ENCODE measurements at regions not wholly inside any gene's neighbourhood (a gene's known extent, or its start where the extent isn't known, plus 50 kb on each side); places are given as distances from the start of the nearest gene placed in this dataset.

GRCh38 chr2:21299411-21299810 lies 175.6 kb downstream of the TDRD15 start (continued):
- TF ChIP-seq ZBTB10 (tag by site-specific recombination; IDR thresholded peaks at IDR 0.05), result no peak
- no peak for TF ChIP-seq ZNF175 (tag by site-specific recombination; IDR thresholded peaks at IDR 0.05)
- TF ChIP-seq PRDM6 (tag by site-specific recombination; IDR thresholded peaks at IDR 0.05), result no peak

GRCh38 chr2:21301871-21302455 lies 178.2 kb downstream of the TDRD15 start:
- Histone ChIP-seq H3K4me1 (ENCODE audit: control insufficient read depth, insufficient read depth, low read length) (no peaks in the 10 kb centered on the region), H3K36me3 (ENCODE audit: control insufficient read depth in 2 of 2, insufficient read depth in 1 of 2, low read length in 2 of 2) (no peaks in the 10 kb centered on the region), H3K4me3 (ENCODE audit: low read depth, low read length) (no peak overlapping the region), H3K27ac (ENCODE audit: extremely low read depth, low read depth, low read length) (no peak overlapping the region), H3K9me3 (ENCODE audit: control insufficient read depth, insufficient read depth, low read depth, low read length) (no peaks in the 10 kb centered on the region)
- ChIA-PET CTCF (interaction anchor here (1.2 kb wide), 1 partner anchor 17 kb away, joined by 3 read pairs; no protein-coding TSS in a partner anchor), POLR2A (no interaction called here)
- no peak for TF ChIP-seq REPIN1 (tag by site-specific recombination; IDR thresholded peaks at IDR 0.05; ENCODE audit: low read depth)
- TF ChIP-seq YY1 (tag by site-specific recombination; IDR thresholded peaks at IDR 0.05), result no peak
- no peak for TF ChIP-seq ZNF571 (tag by site-specific recombination; IDR thresholded peaks at IDR 0.05)
- no peak for TF ChIP-seq ZNF664 (tag by site-specific recombination; IDR thresholded peaks at IDR 0.05)
- TF ChIP-seq ZNF292 (tag by site-specific recombination; IDR thresholded peaks at IDR 0.05; ENCODE audit: borderline replicate concordance, low read depth), result no peak
- TF ChIP-seq SCRT2 (tag by site-specific recombination; IDR thresholded peaks at IDR 0.05), result no peak
- no peak for TF ChIP-seq ZBTB6 (tag by site-specific recombination; IDR thresholded peaks at IDR 0.05)
- TF ChIP-seq ZNF416 (tag by site-specific recombination; IDR thresholded peaks at IDR 0.05), result no peak

GRCh38 chr2:21303876-21304275 lies 180.1 kb downstream of the TDRD15 start:
- Histone ChIP-seq H3K9me3 (ENCODE audit: control insufficient read depth, insufficient read depth, low read depth, low read length) (no peaks in the 10 kb centered on the region), H3K4me3 (ENCODE audit: low read depth, low read length) (no peak overlapping the region), H3K36me3 (ENCODE audit: control insufficient read depth in 2 of 2, insufficient read depth in 1 of 2, low read length in 2 of 2) (no peaks in the 10 kb centered on the region), H3K4me1 (ENCODE audit: control insufficient read depth, insufficient read depth, low read length) (no peaks in the 10 kb centered on the region), H3K27ac (ENCODE audit: extremely low read depth, low read depth, low read length) (no peak overlapping the region)
- POLR2A ChIA-PET, result no interaction called here
- CTCF ChIA-PET, result interaction anchor here (1.3 kb wide), 1 partner anchor 15 kb away, joined by 3 read pairs; no protein-coding TSS in a partner anchor
- TF ChIP-seq ZFP41 (tag by site-specific recombination; IDR thresholded peaks at IDR 0.05; ENCODE audit: borderline replicate concordance) (no peak), ZNF362 (tag by site-specific recombination; IDR thresholded peaks at IDR 0.05) (no peak), ZBTB17 (tag by site-specific recombination; IDR thresholded peaks at IDR 0.05) (no peak), GLI4 (tag by site-specific recombination; IDR thresholded peaks at IDR 0.05) (no peak), ZNF701 (tag by site-specific recombination; IDR thresholded peaks at IDR 0.05) (no peak), ZNF223 (tag by site-specific recombination; IDR thresholded peaks at IDR 0.05) (no peak), ZNF341 (tag by site-specific recombination; IDR thresholded peaks at IDR 0.05; ENCODE audit: low read depth) (no peak), OSR2 (tag by site-specific recombination; IDR thresholded peaks at IDR 0.05) (no peak), ZBTB21 (tag by site-specific recombination; IDR thresholded peaks at IDR 0.05) (no peak), KLF16 (tag by site-specific recombination; IDR thresholded peaks at IDR 0.05) (no peak), ZBTB1 (tag by site-specific recombination; IDR thresholded peaks at IDR 0.05) (no peak), ZNF175 (tag by site-specific recombination; IDR thresholded peaks at IDR 0.05) (no peak), ZNF776 (tag by site-specific recombination; IDR thresholded peaks at IDR 0.05; ENCODE audit: borderline replicate concordance) (no peak), ZNF404 (tag by site-specific recombination; IDR thresholded peaks at IDR 0.05) (no peak), MZF1 (tag by site-specific recombination; IDR thresholded peaks at IDR 0.05; ENCODE audit: borderline replicate concordance) (no peak), ZNF221 (tag by site-specific recombination; IDR thresholded peaks at IDR 0.05; ENCODE audit: borderline replicate concordance) (no peak), ZNF704 (tag by site-specific recombination; IDR thresholded peaks at IDR 0.05) (no peak)

Data from HEK293 (cell line).